Activated naive CD4-positive, alpha-beta T cell treated with anti-CD3 and anti-CD28 coated beads, Interleukin-2, amount 50 U/mL, for 72 hours (primary cell): ENCODE measurements at regions not wholly inside any gene's neighbourhood (a gene's known extent, or its start where the extent isn't known, plus 50 kb on each side); places are given as distances from the start of the nearest gene placed in this dataset.
A peak's percentile ranks its signal among the peaks of the same experiment; 100 is the strongest.

ENCODE experiments used
- ATAC-seq, 2 donors: fragments of 150-1000 bp; cut with Tn5 transposase; 2 replicates each; pipeline ENCODE4 v1.10.0; 2021; ENCODE audit warnings: mild to moderate bottlenecking in 2 of 2, moderate library complexity in 2 of 2
- DNase-seq, 2 donors: peaks; one replicate each; pipeline ENCODE4 v3.0.0; 2021 to 2022; ENCODE audit warnings: low spot score in 2 of 2
- H3K27ac Mint-ChIP-seq, 2 donors: one replicate each; pipeline ENCODE4 v1.8.0; 2022; ENCODE audit warnings: mild to moderate bottlenecking in 2 of 2, mixed read lengths in 2 of 2
- H3K36me3 Mint-ChIP-seq, 2 donors: one replicate each; pipeline ENCODE4 v1.8.0; 2022; ENCODE audit warnings: mixed read lengths in 2 of 2
- H3K9me3 Mint-ChIP-seq, 2 donors: one replicate each; pipeline ENCODE4 v1.8.0; 2022; ENCODE audit warnings: mixed read lengths in 2 of 2

DNA sequence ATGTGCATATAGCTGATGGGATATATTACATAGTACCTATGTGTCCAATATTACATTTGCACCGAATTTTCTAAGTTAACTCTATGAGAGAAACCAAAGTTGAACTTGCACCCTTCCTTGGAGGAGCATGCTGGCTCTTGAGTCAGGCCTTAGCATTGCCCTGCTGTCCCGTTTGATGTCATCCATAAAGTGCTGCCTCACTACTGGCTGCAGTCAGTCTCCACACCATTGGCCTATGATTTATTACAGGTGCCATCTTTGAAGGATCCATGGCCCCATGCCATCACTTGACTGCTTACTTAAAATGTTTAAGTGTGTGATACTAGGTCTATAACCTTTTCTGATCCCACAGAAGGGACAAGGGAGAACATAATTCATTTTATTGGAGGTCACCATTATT is 249.3 kb upstream of the RBBP8 start:
- no peaks in the 10 kb centered on the region for H3K36me3 Mint-ChIP-seq
- ATAC-seq (no peak), DNase-seq (no peak)
- H3K27ac Mint-ChIP-seq = no peak overlapping the region
- no peaks in the 10 kb centered on the region for H3K9me3 Mint-ChIP-seq

DNA sequence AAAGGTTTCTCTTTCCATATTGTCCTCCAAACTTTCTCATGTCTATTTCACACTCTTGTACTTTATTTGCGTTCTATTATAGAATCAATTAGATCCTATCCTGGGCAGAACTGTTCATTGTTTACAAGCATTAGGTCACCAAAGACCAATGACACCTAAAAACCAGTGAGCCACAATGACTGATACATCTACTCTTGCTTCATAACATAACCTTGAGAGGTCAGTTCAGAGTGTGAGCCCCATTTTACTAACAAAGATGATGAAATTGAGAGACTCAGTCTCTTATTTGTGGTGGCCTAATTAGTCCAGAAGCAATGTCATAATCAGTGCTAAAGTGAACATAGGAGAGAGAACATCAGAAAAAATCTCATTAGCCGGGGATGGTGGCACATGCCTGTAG is 248.9 kb upstream of the RBBP8 start:
- DNase-seq (no peak), ATAC-seq (no peak)
- H3K36me3 Mint-ChIP-seq = no peaks in the 10 kb centered on the region
- no peaks in the 10 kb centered on the region for H3K9me3 Mint-ChIP-seq
- no peak overlapping the region for H3K27ac Mint-ChIP-seq

DNA sequence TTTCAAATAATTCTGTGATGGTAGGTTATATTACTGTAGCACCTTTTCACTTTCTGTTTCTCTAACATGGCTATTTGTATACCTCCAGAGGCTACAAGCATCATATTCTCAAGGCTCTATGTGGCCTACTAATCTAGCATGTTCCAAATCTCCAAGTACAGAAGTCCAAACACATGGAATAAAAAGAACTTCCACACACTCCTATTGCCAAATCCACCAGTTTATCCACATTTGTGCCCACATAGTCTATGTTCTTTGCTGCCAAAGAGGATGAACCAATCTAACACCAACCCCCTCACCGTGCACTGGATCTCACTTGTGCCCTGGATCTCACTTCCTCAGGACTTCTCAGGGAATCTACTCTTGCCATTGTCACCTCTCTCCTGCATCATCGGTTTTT is 247.3 kb upstream of the RBBP8 start:
- no peak for DNase-seq
- no peaks in the 10 kb centered on the region for H3K9me3 Mint-ChIP-seq
- ATAC-seq = no peak
- no peaks in the 10 kb centered on the region for H3K36me3 Mint-ChIP-seq
- no peak overlapping the region for H3K27ac Mint-ChIP-seq

DNA sequence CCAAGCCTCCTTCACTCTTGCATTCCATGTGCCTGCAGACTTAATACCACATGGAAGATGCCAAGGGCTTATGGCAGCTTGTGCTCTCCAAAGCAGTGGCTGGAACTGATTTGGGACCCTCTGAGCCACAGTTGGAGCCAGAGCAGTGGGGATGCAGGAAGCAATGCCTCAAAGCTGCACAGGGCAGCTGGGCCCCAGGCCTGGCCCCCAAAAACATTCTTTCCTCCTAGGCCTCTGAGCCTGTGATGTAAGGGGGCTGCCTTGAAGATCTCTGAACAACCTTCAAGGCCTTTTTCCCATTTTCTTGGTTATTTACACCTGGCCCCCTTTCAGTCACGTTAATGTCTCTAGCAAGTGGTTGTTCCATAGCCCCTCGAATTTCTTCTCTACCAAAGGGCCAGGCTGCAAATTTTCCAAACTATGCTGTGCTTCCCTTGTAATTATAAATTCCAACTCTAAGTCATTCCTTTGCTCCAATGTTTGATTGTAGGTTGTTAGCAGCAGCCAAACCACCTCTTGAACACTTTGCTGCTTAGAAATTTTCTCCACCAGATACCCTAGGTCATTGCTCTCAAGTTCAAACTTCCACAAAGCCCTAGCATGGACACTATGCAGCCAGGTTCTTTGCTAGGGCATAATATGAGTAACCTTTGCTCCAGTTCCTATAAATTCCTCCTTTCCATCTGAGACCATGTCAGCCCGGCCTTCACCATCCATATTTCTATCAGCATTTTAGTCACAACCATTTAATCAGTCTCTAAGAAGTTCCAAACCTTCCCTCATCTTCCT is 245.0 kb upstream of the RBBP8 start:
- no peaks in the 10 kb centered on the region for H3K36me3 Mint-ChIP-seq
- H3K27ac Mint-ChIP-seq = no peak overlapping the region
- no peak for ATAC-seq
- H3K9me3 Mint-ChIP-seq = no peaks in the 10 kb centered on the region
- DNase-seq = no peak

DNA sequence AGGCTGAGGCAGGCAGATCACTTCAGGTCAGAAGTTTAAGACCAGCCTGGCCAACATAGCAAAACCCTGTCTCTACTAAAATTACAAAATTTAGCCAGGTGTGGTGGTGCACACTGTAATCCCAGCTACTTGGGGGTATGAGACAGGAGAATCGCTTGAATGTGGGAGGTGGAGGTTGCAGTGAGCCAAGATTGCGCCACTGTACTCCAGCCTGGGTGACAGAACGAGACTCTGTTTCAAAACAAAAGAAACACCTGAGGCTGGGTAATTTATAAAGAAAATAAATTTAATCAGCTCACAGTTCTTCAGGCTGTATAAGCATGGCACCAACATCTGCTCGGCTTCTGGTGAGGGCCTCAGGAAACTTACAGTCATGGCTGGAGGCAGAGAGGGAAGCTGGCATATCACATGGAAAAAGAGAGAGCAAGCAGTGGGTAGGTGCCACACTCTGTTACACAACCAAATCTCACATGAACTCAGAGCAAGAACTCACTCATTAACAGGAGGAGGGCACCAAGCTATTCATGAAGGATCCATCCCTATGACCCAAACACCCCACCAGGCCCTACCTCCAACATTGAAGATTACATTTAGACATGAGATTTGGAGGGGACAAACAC is 244.1 kb upstream of the RBBP8 start:
- Mint-ChIP-seq H3K36me3 (no peaks in the 10 kb centered on the region), H3K9me3 (no peaks in the 10 kb centered on the region), H3K27ac (no peak overlapping the region)
- ATAC-seq (no peak), DNase-seq (no peak)

DNA sequence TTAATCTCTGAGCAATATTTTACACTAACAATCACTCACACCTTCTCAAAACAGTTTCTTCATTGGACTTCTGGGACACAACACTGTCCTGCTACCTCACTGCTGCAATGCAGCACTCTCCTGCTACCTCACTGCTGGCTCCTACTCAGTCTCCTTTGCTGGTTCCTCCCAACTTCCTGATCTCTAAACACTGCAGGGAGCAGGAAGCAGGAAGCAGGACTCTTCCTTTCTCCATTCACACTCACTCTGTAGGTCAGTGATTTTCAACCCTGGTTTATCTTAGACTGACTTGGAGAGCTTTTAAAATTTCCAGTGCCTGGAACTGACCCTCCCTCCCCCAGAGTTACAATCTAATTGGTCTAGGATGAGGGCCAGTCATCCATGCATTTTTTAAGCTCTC is 243.4 kb upstream of the RBBP8 start:
- no peak for DNase-seq
- Mint-ChIP-seq H3K36me3 (no peaks in the 10 kb centered on the region), H3K9me3 (no peaks in the 10 kb centered on the region), H3K27ac (no peak overlapping the region)
- no peak for ATAC-seq

DNA sequence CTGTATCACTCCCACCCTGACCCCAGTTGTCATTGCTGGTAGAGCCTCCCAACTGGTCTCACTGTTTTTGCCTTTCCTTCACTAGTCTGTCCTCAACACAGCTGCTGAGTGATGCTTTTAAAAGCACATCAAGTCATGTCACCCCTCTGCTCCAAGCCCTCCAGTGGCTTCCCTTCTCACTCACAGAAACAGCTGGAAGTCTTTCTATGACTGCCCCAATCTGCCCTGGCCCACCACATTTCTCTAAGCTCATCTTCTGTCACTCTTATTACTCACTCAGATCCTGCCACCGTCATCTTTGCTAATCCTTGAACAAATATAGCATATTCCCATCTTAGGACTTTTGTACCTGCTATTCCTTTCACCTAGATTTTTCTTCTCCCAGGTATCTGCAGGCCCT is 242.6 kb upstream of the RBBP8 start:
- H3K36me3 Mint-ChIP-seq = no peaks in the 10 kb centered on the region
- no peak overlapping the region for H3K27ac Mint-ChIP-seq
- DNase-seq = no peak
- no peaks in the 10 kb centered on the region for H3K9me3 Mint-ChIP-seq
- no peak for ATAC-seq

DNA sequence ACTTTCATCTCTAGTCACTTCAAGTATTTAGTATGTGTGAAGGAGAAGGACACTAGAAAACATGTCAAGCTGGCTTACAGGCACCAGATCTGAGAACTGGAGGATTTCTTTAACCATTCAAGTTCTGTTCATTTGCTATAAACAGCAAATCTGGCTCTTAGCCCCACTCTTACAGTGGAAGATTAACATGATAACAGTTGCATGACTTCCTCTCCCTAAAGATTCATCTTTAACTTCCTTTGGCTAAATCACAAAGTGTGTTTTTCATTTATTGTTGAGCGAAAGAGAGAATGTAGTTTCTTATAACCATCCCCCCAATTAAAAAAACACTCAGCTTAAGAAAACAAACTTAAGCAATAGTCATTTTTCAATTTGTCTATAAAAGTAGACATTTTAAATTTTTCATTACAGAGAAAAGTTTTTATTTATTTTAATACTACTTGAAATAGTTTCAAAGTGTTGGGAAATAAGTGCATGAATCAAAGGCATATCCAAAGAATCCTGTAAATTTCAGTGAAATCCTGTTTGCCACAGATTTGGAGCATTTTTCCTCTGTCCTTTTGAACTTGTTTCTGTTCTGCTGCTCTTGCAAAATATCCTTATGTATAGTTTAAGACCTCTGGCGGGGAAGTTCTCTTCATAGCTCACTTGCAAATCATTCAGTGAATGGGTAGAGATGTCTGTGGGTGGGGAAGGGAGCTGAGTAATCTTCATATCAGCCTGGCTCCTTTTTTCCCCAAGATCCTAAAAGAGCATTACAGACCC is 241.0 kb upstream of the RBBP8 start:
- no peak for DNase-seq
- ATAC-seq = no peak
- Mint-ChIP-seq H3K27ac (no peak overlapping the region), H3K36me3 (no peaks in the 10 kb centered on the region), H3K9me3 (no peaks in the 10 kb centered on the region)

DNA sequence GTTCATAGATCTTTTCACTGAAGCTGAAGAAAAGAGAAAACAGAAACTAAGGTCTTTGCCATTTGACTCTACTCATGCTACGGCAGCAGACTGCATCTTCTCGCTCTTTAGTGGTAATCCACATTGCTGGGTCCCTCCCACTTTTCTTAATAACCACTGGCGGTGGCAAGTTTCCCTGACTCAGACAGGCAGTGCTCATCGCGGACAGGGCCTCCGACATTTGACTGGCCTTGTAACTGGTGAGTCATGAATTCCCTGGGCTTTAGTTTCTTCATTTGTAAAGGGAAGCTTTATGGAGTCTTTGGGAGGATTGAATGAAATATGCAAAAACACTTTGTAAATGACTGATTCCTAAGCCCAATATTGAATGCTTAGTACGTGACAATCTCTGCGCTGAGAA is 238.2 kb upstream of the RBBP8 start:
- Mint-ChIP-seq H3K9me3 (no peaks in the 10 kb centered on the region), H3K27ac (no peak overlapping the region), H3K36me3 (no peaks in the 10 kb centered on the region)
- DNase-seq = no peak
- no peak for ATAC-seq

DNA sequence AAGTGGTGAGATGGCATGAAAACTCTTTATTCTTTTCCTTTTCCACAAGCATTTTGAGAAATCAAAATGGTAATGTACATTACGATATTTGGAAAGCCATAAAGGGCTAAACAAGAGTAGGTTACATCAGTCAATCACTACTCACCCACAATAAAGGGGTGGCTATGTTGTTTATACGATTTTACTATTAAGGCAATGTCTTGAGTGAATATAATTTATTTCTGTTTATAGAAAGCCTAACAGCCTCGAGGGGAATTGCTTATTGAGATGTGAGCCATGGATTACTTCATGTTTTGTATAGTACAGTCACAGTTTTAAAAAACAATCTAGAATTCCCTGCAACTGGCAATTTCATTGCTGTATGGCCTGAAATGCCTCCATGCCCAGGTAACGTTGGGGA is 237.5 kb upstream of the RBBP8 start:
- DNase-seq (no peak), ATAC-seq (no peak)
- no peak overlapping the region for H3K27ac Mint-ChIP-seq
- H3K36me3 Mint-ChIP-seq = no peaks in the 10 kb centered on the region
- H3K9me3 Mint-ChIP-seq = no peaks in the 10 kb centered on the region

DNA sequence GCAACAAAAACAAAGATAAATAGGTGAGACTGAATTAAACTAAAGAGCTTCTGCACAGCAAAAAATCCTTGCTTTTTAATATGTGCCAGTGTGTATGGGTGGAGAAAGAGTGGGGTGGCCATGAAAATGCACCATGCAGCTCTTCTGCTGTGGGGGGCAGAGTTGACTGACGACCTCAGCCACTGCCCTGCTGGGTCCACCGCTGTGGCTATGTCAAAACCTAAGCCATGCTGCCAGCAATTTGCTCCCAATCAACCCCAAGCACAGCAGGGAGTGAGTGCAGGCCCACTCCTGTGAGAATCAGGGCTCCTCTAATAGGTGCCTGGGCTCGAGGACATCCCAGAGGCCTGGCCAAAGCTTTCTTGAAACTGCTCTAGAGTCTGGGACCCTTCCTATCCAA is 235.6 kb upstream of the RBBP8 start:
- no peak for DNase-seq
- Mint-ChIP-seq H3K9me3 (no peaks in the 10 kb centered on the region), H3K36me3 (no peaks in the 10 kb centered on the region), H3K27ac (no peak overlapping the region)
- ATAC-seq = no peak

DNA sequence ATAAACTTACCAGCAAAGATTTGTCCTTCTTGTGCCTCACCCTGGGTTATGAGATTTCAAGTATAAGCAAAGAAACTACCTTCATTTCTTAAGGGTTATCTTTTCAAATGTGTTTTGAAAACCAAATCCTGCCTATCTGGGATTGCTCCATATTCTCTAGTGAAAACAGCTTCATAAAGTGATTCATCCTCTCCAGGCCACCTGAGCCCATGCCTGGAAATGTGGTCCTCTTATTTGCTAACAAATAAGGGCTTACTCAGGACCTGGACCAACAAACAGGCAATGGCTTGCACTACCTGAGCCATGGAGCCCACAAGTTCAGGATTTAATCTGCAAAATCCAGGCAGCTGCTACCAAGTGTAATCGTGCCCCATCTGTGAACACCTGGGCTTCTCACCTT is 234.4 kb upstream of the RBBP8 start:
- H3K27ac Mint-ChIP-seq = no peak overlapping the region
- H3K9me3 Mint-ChIP-seq = no peaks in the 10 kb centered on the region
- ATAC-seq = no peak
- DNase-seq = no peak
- no peaks in the 10 kb centered on the region for H3K36me3 Mint-ChIP-seq

DNA sequence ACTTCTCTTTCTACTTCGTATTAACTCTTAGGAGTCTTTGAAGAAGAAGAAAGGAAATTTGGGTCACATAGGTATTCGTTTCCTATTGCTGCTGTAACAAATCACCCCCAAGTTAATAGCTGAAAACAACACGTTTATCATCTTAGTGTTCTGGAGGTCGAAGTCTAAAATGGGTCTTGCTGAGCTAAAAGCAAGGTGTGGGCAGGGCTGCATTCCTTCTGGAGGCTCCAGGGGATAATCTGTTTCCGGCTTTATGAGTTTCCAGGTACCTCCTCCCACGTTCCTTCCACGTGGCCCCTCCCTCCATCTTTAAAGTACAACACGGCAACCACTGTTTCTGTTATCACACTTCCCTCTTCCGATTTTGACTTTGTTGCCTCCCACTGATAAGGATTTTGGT is 233.5 kb upstream of the RBBP8 start:
- no peak for DNase-seq
- Mint-ChIP-seq H3K27ac (peak overlapping the region in 1 of 2 donors; percentile 62), H3K36me3 (no peaks in the 10 kb centered on the region), H3K9me3 (no peaks in the 10 kb centered on the region)
- ATAC-seq = no peak

DNA sequence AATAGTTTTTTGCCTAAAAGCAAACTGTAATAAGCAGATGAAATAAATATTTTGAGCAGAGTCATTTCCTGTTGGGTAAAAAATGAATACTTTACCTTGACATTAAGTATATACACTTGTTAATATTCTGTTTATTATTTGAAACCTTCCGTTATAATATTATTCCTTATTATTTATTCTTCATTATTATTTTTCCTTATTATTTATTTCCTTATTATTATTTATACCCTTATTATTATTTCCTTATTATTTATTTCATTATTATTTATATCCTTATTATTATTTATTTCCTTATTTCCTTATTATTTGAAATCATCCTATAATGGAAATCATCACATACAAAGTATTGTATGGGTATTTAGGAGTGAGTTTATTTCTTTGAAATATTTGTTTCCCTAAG is 232.2 kb upstream of the RBBP8 start:
- Mint-ChIP-seq H3K27ac (no peak overlapping the region), H3K9me3 (no peaks in the 10 kb centered on the region)
- ATAC-seq = no peak

DNA sequence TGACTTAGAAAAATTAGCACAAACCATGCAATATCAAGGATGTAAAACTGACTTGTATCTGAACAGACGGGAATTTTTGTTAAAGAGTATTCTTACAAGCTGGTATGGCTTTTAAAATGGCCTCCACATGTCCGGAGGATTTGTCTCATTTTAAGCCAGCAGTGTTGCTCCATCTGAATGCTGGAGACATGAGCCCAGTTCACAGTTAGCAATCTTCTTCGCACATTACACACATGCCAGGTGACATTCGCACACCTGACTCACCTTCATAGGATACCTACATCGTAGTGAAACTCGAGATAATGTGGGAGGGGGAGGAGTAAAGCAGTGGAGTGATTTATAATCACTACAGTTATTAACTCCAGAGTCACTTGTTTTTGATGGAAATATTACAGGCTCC is 231.8 kb upstream of the RBBP8 start:
- DNase-seq (no peak), ATAC-seq (no peak)
- no peak overlapping the region for H3K27ac Mint-ChIP-seq
- no peaks in the 10 kb centered on the region for H3K9me3 Mint-ChIP-seq
- no peaks in the 10 kb centered on the region for H3K36me3 Mint-ChIP-seq

More for the DNA sequence above, 232.2 kb upstream of the RBBP8 start:
- no peaks in the 10 kb centered on the region for H3K36me3 Mint-ChIP-seq
- DNase-seq = no peak

DNA sequence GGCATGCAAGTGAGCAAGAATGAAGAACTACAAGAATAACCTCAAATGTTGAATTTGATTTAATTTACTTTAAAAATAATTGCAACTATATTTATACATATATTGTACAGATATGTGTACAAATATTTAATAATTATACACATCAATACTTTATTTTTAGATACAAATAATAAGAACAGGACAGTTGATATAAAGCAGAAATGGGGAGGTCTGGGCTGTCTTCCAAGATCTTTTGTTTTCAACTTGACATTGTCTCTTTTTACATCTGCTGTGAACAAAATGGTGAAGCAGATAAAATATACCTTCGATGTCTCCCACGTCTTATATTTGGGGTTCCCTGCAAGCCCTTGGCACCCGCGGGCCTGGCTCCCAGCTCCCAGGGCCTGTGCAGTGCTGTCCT is 231.3 kb upstream of the RBBP8 start:
- DNase-seq (no peak), ATAC-seq (no peak)
- Mint-ChIP-seq H3K9me3 (no peaks in the 10 kb centered on the region), H3K36me3 (no peaks in the 10 kb centered on the region), H3K27ac (no peak overlapping the region)

DNA sequence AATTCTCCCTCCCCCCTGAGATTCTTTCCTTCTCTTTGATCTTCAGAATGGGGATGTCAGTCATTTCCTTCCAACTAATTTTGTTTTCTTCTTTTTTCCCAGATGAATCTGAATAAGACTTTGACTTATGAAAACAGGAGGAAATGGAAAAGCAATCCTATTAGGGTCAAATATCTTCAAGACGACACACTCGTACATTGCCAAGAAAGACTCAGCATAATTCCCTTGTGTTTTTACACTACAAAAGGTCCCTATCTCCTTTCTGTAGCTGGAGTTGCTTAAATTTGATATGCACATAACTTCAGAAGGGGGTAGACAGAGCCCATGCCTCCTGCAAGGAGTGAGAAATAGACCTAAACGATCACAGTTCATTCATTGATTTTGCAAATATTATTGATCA is 230.3 kb upstream of the RBBP8 start:
- no peak for DNase-seq
- Mint-ChIP-seq H3K36me3 (no peaks in the 10 kb centered on the region), H3K27ac (no peak overlapping the region), H3K9me3 (no peaks in the 10 kb centered on the region)
- no peak for ATAC-seq
